HG02840 (cell line): ENCODE measurements at regions not wholly inside any gene's neighbourhood (a gene's known extent, or its start where the extent isn't known, plus 50 kb on each side); places are given as distances from the start of the nearest gene placed in this dataset.

ENCODE experiments used
- ATAC-seq: cut with Tn5 transposase; IDR thresholded peaks from one replicate; pipeline ENCODE4 v1.9.1; 2021; ENCODE audit warnings: mild to moderate bottlenecking, moderate library complexity, moderate number of reproducible peaks; ENCODE audit not compliant: unreplicated experiment, low FRiP score

DNA sequence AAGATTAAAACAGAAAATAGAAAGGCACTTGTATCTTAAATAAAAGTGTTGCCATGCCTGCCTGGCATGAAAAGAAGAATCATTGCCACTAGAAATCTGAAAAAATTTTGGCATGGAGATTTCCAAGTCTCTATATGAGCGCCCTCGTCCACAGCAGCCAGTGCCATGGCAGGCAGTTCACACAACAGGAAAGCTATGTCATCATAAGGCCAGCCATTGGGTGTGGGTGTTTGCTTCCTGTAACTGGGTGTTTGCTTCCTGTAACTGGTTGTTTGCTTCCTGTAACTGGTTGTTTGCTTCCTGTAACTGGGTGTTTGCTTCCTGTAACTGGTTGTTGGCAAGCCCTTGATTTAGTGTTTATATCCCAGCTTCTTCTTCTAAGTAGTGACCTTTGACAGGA is 446.7 kb downstream of the IRX1 start:
- no peak for ATAC-seq

DNA sequence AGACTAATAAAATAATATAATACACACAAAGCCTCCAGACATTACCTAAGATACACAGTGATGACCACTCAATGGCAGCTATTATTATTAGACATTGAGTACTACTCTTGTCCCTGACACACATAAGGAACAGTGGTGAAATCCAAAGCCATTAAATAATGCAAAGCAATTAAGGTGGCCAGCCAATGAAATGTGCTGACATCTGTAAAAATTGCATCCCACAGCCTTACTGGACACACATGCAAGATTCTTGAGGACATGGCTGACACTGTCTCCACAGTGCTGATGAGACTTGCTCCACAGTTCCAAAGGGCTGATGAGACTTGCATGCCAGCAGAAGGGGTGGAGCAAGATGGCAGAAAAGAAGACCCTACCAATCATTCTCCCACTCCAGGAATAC is 447.5 kb downstream of the IRX1 start:
- ATAC-seq = no peak

DNA sequence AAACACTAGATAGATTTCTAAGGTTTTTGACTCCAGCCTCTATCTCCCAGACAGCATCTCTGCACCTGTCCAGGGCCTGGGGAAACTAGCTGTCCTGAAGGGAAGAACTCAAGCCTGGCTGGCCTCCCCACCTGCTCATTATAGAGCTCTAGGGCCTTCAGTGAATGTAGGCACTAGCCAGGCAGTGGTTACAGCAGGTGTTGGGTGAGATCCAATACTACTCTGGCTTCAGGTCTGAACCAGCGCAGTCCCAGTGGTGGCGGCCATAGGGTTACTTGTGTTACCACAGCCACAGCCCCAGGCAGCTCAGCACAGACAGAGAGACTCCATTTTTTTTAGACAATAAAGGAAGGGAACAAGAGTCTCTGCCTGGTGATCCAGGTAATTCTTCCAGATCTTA is 449.2 kb downstream of the IRX1 start:
- no peak for ATAC-seq

DNA sequence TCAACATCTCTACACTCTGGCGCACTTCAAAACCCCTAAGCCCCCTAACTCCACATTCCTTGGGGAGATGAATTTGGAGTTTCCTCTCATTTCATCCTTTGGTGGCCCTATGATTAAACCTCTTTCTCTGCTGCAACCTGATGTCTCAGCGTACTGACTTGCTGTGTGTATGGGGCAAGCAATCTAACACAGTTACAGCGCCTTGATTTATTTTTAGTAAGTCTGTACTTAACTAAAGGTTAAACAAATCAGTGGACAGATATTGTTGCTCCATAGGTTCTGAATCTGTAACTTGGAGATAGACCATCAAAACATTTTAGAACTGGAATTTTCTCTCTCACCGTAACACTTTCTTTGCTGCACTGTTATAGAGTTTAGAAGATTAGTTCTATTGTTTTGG is 452.8 kb downstream of the IRX1 start:
- ATAC-seq = no peak

DNA sequence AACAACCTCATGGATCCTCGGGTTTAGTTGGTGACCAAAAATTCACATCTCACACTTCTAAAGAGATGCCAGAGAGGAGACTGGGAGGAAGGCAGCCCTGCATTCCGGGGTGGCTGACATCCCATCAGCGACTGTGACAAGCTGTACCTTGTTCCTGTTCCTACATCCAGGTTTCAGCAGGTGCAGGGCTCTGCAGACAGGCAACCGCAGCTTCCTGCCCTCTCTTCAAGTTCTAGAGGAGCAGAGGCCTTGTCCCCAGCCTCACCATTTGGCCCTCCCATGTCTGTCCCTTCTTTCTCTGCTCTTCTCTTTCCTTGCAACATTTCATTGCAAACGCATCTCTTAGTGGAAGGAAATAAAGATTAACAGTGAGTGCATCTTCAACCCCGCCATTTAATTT is 454.6 kb downstream of the IRX1 start:
- no peak for ATAC-seq

DNA sequence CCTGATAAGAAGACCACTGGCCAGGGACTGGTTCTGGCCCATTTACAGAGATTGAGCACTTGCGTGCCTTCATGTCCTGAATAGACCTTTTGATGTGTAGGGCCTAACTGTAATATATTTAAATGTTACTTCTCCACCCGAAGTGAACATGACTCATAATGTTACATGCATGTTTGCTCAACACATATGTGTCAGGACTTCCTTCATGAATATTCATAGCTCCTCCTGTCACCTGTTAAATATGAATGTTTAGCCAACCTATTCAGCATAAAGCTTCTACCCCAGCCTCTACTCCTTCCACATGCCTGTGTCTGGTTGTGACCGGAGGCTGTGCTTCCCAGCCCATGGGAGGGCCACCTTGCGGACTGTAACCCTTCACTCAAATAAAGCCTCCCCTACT is 457.5 kb downstream of the IRX1 start:
- ATAC-seq = no peak

DNA sequence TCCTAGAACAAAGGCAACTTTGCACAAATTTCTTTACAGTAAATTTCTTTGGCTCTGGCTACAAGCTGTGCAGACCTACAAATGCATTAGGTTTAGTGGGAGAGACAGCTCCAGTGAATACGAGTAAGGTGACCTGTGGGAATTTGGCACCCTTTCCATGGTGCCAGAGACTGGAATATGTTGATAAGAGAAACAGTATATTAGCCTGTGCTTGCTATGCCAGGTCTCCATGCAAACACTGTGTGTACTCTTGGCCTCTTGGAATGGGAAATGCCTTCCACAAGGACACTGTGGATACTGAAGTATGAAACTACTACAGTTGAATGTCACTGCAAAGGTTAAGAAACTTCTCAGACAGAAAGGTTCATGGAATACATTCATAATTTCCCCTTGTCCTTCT is 458.5 kb downstream of the IRX1 start:
- ATAC-seq = no peak

DNA sequence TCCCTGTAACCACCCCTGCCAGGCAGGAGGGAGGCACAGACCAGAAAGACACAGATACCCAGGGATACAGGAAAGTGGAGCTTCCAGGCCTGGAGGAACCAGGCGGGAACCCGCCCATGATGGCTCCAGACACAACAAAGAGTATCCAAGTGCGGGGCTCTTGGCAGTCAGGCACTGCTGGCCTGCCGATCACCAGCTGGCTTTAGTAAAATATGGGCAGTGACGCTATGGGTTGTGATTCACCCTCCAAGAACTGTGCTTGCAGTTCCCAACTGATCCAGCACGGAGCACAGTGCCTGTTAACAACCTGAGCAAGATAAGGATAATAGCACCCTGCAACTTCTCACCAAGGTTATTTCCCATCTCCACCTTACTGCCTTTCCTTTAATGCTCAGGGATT is 463.3 kb downstream of the IRX1 start:
- ATAC-seq = no peak

DNA sequence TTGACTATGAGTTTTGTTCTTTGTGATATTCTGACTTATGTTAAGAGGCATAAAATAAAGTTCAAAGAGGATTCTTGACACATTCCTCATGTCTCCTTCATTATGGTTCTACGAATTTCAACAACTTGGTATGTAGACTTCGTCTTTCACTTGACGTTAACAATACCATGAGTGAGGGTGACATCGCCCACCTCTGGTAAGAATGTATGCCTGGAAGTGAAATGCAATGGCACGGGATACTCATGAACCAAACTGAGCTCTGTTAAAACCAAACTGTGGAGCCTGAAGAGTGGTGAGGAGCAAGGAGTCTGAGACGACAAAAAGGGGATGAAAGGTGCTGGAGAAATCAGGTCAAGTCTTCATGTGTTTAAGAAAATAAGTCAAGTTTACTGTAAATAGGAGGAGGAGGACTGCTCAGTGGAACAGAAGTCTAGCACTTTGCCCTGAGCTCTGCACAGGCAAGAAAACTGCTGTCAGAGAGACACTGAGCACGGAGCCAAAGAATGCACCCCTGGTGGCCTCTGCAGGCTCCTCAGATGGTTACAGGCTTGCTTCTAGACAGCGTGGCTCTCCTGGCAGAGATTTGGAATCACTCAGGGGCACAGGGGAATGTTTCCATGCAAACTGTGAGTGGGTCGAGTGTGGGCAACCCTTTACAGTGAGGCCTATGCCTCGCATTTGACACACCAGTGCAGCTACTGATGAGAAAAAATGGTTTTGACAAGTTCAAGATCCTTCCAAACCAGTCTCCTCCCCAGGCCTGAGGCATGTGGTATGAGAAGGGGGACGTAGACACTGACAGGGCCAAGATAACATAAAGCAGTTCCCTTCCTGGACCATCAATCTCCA is 470.1 kb downstream of the IRX1 start:
- no peak for ATAC-seq

DNA sequence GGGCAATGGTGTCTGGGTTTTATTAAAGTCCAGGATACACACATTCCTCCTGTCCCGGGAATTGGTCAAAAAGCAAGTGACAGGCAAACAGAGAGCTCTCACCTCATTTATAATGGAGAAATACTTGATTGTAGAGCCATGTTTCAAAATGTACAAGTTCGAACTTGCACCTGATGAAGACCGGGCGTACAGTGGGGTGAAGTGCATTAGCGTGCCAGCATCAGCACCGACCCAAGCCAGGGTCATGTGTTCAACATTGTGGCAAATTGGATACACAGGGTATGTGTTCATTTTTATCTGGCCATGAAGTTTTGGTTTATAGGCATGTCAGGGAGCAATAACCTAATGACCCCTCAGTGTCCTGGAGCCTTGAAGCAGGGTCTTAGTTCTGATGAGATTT is 472.5 kb downstream of the IRX1 start:
- ATAC-seq = no peak

DNA sequence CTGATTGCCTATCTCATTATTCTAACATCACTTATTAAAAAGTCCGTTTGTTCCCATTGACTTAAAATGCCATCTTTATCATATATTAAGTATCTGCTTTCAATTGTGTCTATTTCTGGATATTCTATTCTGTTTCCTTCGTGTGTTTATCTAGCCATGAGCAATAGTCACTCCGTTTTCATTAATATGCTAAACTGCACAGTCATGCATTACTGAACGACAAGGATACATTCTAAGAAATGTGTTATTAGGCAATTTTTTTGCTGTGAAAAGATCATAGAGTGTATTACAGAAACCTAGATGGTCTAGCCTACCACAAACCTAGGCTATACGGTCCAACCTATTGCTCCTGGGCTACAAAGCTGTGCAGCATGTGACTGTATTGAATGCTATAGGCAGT is 482.9 kb downstream of the IRX1 start:
- ATAC-seq = no peak

DNA sequence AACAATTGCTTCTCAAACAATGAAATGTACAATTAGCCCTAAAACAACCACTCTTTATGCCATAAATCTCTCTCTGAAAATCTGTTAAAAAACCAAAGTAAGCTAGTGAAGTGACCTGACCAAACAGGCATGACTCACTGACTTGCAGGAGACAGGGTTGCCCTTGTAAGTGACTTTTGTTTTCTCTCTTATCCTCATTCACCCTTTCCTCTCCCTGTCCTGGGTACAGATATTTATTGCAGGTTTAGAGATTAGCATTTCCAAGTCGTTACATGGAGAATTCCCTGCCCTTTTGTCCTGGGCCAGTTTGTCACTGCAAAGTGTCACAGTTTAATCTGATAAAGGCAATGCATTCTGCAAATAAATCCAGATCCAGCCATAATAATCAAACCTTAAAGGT is 484.2 kb downstream of the IRX1 start:
- no peak for ATAC-seq

DNA sequence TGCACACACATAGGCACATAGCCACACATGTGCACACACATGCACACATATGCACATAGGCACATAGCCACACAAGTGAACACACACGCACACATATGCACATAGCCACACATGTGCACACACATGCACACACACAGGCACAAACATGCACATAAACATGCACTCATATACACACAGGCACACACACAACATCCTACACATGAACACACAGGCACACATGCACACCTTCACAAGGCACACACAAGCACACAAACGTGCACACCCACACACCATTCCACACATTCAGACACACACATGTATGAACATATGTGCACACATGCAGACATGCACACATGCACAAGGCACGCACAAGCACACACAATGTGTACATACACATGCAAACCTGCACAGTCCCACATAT is 484.7 kb downstream of the IRX1 start:
- ATAC-seq = no peak

DNA sequence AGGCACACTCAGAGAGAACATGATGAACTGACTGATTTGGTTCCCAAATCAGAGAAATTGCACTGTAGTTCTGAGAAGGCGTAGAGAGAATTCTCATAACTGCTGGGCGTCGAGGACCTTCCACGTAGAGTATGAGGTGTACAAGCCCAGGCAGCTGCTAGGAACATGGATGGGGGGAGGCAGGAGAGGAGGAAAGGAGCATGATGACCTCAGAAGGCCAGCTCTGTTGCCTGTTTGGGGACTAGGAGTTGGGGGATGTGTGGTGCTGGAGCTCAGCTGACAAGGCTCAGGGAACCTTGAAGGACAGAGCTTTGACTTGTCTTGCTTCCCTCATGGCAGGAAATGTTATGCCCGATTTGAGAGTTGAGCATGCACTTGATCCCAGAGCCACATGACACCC is 485.4 kb downstream of the IRX1 start:
- ATAC-seq = no peak

DNA sequence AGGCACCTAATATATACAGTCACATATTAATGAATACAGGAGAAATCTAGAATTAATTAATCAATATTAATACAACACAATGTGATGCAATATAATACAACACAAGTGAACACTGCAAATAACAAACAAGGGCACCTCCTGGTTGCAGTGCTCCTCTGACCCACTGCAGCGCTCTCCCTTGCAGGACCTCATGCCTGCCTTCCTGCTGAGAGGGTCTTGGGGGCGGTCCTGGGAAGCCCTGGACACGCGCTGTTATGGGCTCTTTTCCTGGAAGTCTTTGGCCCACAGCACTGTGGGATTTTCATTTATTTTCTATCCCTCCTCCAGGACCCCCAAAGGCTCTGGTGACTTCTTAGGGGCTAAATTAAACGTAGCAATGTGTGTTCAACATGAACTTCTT is 485.8 kb downstream of the IRX1 start:
- ATAC-seq = no peak

DNA sequence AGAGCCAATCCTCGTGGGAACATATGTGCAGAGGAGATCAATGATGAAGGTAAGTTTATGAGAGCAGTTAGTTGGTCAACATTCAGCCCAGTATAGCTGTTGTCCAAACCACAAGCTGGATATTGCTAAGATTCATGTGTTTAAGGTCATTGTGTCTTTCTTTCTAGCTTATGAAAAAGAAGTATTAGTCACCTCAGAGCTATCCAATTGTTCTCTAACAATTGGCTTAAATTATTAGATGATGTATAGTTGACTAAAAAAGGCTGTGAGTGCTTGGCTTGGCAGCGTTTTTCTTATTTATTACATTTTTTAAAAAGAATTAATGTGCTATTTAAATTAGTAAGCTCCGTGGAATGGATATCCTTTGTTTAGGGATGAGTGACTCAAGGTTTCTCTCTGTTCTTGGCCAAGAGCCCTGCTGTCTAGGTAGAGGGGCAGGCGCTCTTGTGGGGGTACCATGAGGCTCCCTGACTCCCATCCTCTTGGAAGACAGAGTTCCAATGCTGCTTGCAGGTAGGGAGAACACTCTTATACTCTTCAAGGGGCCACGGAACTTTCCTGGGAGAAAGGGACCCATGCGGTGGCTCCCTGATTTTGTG is 487.4 kb downstream of the IRX1 start:
- ATAC-seq = no peak

DNA sequence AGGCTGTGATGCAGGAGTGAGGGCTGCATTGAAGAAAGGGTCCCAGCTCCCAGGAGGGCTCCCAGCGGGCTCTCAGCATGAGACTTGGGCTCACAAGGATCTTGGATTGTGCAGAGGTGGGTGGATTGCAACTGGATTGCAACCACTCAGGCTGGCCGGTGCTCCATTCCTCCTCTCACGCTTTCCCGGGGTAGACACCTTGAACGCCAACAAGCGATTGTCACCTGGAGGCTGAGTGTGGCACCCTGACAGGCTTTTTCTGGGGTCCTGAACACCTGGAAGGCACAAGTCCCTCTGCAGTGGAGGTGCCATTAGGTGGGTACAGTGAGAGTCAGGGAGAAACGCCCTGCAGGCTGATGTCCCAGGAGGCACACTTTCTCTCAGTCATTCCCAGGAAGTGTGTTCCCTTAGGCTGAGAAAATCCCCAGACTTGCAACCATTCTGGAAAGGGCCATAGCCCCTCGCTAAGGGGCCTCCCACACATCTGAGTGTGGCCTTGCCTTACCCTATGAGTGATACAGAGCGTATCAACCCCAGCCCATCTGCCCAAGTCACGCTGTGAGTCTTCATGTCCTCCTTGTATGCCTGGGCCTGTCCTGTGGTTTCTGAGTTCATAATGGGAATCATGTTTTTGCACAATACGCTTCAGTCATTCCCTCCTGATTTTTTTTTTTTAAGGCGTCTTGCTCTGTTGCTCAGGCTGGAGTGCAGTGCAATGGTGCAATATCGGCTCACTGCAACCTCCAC is 488.1 kb downstream of the IRX1 start:
- ATAC-seq = no peak

DNA sequence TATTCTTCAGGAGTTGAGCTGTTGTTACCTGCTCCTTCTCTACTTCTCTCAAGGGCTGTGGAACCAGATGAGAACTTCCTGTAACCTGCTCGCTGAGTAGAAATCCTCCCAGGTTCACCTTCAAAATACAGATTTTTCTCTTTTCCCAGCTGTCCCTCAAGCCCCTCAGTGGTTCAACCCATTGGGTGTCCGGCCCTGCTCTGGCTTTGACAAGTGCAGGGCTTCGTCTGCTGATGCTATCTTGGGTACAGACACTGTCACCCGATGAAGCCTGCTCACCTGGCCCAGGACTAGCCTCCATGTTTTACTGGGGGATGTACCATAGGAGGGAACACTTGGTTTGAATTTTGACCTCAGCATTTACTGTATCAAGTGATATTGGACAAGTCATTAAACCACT is 490.4 kb downstream of the IRX1 start:
- ATAC-seq = no peak

DNA sequence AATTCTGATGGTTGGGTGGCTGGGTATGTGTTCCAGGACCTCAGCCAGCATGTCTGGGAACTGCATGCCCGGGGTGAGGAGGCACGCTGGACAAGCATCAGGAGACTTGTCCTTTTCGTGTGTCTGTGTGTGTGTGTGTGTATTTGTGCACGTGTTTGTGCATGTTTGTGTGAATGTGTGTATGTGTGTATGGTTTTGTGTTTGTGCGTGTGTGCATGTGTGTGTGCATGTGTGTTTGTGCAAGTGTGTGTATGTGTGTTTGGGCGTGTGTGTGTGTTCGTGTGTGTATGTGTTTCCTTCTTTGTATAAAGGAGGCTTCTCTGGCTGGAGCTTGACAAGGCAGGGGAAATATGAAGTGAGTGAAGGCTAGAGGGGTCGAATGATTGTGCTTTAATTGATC is 491.5 kb downstream of the IRX1 start:
- ATAC-seq = no peak

DNA sequence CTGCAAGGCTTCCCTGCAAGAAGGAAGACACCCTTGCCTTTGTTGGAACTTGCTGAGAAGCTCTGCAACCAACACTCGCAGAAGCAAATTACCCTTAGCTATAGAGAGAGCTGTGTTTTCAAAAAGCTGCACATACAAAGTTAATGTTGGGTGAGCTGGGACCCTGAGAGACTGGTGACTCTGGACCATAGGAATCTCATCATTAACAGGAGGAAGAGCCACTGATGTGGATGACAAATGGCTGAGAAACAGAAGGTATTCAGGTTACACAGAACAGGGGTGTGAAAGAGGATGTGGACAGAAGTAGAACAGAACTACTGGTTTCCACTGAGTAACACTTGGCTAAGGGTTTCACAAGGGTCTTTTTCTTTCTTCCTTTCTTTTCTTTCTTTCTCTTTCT is 493.5 kb downstream of the IRX1 start:
- no peak for ATAC-seq

DNA sequence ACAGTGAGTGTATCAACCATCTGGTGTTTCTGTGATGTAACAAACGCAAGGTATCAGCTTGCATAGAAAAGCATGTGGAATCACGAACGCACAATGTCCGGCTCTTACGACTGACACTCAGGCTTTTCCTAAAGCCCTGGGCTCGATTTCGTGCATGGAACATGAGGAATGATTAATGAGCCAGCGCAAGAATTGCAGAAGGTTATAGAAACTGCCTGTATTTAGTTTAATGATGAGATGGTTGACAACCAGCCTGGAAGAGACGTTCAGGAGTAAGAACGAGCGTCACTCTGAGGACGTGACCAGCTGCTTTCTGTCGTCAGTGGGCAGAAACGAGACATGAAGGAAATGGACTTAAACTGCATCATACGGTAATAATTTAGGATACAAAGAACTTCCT is 497.6 kb downstream of the IRX1 start:
- no peak for ATAC-seq

DNA sequence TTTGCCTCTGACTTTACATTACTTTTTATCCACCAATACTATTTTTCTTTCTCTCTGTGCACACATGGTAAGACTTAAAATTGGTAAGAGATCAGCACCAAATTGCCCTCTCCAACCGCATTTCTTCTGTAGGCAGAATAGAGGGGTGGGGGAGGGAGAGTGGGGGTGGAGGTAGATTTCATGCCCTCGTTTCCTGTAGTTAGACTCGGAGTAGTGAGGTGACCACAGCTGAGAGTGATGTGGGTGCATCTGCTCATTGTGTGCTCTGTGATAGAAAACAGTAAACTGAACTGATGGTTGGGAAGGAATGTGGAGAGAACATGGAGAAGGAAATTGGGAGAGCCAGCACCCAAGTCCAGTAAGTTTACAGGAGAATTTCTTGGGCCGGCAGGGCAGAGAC is 498.3 kb downstream of the IRX1 start:
- ATAC-seq = no peak
